ENCODE measurements at regions not wholly inside any gene's neighbourhood (a gene's known extent, or its start where the extent isn't known, plus 50 kb on each side); places are given as distances from the start of the nearest gene placed in this dataset.

DNA sequence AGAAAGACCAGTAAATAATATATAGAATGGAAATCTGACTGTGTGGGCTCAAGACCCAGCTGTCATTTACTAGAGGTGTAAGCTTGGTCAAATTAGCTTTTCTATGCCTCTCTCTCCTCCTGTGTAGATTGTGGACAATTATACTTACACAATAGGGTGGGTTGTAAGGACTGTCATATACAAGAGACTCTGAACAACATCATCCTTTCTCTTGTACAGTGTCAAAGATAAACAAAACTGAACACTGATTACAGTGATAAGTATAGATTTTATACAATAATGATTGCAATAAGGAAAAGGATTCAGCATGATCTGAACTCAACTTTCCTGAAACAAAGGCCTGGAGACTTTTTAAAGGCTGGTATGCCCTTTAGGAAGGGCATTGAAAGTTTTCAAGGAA is 429.2 kb upstream of the HS3ST1 start (continued):
- TF ChIP-seq TAF1 (IDR thresholded peaks at IDR 0.05; ENCODE audit: low read depth, low read length) (no peak), RXRA (IDR thresholded peaks at IDR 0.05; ENCODE audit: insufficient read depth, low read depth, low read length) (no peak), YY1 (IDR thresholded peaks at IDR 0.05; ENCODE audit: low read depth, low read length) (no peak), SRF (IDR thresholded peaks at IDR 0.05; ENCODE audit: low read depth, low read length) (no peak), MAFK (IDR thresholded peaks at IDR 0.05; ENCODE audit: low read depth, low read length) (no peak), NANOG (IDR thresholded peaks at IDR 0.05; ENCODE audit: insufficient read depth, low read depth, low read length, poor library complexity, severe bottlenecking) (no peak), CHD1 (IDR thresholded peaks at IDR 0.05; ENCODE audit: low read depth, low read length) (no peak), EGR1 (IDR thresholded peaks at IDR 0.05; ENCODE audit: borderline replicate concordance, low read depth, low read length) (no peak), BRCA1 (IDR thresholded peaks at IDR 0.05; ENCODE audit: low read depth, low read length) (no peak), CBX5 (IDR thresholded peaks at IDR 0.05; ENCODE audit: low read depth, low read length) (no peak), RAD21 (IDR thresholded peaks at IDR 0.05 in 1 of 2, conservative IDR thresholded peaks at IDR 0.05 in 1 of 2; ENCODE audit: low read depth in 2 of 2, low read length in 2 of 2) (no peak), JUN (IDR thresholded peaks at IDR 0.05; ENCODE audit: low read depth, low read length) (no peak), TBP (IDR thresholded peaks at IDR 0.05; ENCODE audit: low read depth, low read length) (no peak), POLR2A (IDR thresholded peaks at IDR 0.05; ENCODE audit: control extremely low read depth in 1 of 2, low read depth in 2 of 2, low read length in 2 of 2) (no peak), SIN3A (conservative IDR thresholded peaks at IDR 0.05 in 1 of 2, IDR thresholded peaks at IDR 0.05 in 1 of 2; ENCODE audit: low read depth in 1 of 2, low read length in 2 of 2) (no peak), SP4 (IDR thresholded peaks at IDR 0.05; ENCODE audit: low read length) (no peak), TEAD4 (IDR thresholded peaks at IDR 0.05; ENCODE audit: low read depth, low read length) (no peak)
